H9 (cell line): ENCODE measurements at regions not wholly inside any gene's neighbourhood (a gene's known extent, or its start where the extent isn't known, plus 50 kb on each side); places are given as distances from the start of the nearest gene placed in this dataset.

Experiments used
- DNase-seq: peaks from one replicate; pipeline ENCODE4 v3.0.0-alpha.2; 2017
- H2AFZ ChIP-seq: one replicate; pipeline ENCODE4 v1.6.1; 2013; ENCODE audit warnings: mild to moderate bottlenecking, low read length, control low read depth, moderate library complexity
- H2AK5ac ChIP-seq: 2 replicates; pipeline ENCODE4 v1.6.1; 2013; ENCODE audit warnings: low read length, control low read depth, mixed read lengths; ENCODE audit not compliant: insufficient read length
- H2BK120ac ChIP-seq: one replicate; pipeline ENCODE4 v1.6.1; 2013; ENCODE audit warnings: low read depth, mild to moderate bottlenecking, low read length, control low read depth, inconsistent platforms; ENCODE audit not compliant: poor library complexity, severe bottlenecking
- H2BK12ac ChIP-seq: 2 replicates; pipeline ENCODE4 v1.6.1; 2013; ENCODE audit warnings: low read length, control low read depth, mixed read lengths, low read depth; ENCODE audit not compliant: insufficient read length
- H2BK15ac ChIP-seq: 2 replicates; pipeline ENCODE4 v1.6.1; 2013; ENCODE audit warnings: low read depth, low read length, control low read depth
- H2BK20ac ChIP-seq: one replicate; pipeline ENCODE4 v1.6.1; 2013; ENCODE audit warnings: low read depth, mild to moderate bottlenecking, low read length, control low read depth, inconsistent platforms; ENCODE audit not compliant: poor library complexity, severe bottlenecking
- H2BK5ac ChIP-seq: 2 replicates; pipeline ENCODE4 v1.6.1; 2013; ENCODE audit warnings: low read length, control low read depth, mixed read lengths; ENCODE audit not compliant: insufficient read length
- H3K14ac ChIP-seq: 2 replicates; pipeline ENCODE4 v1.6.1; 2013; ENCODE audit warnings: low read length, control low read depth; ENCODE audit not compliant: insufficient read depth
- H3K18ac ChIP-seq: 2 replicates; pipeline ENCODE4 v1.6.1; 2013; ENCODE audit warnings: low read depth, mild to moderate bottlenecking, mixed read lengths, low read length, control low read depth; ENCODE audit not compliant: insufficient read length
- H3K23ac ChIP-seq: 2 replicates; pipeline ENCODE4 v1.6.1; 2013; ENCODE audit warnings: low read length, control low read depth, mixed read lengths, low read depth; ENCODE audit not compliant: insufficient read length
- H3K23me2 ChIP-seq: 2 replicates; pipeline ENCODE4 v1.6.1; 2013; ENCODE audit warnings: low read depth, mild to moderate bottlenecking, mixed read lengths, low read length, control low read depth; ENCODE audit not compliant: insufficient read length, poor library complexity, severe bottlenecking
- H3K27ac ChIP-seq: 2 replicates; pipeline ENCODE4 v1.5.1; 2013; ENCODE audit warnings: low read length, control low read depth, mixed read lengths, low read depth; ENCODE audit not compliant: insufficient read length
- H3K27me3 ChIP-seq: 2 replicates; pipeline ENCODE4 v1.6.1; 2013; ENCODE audit warnings: low read length, control low read depth, inconsistent platforms; ENCODE audit not compliant: insufficient read depth
- H3K4ac ChIP-seq: 2 replicates; pipeline ENCODE4 v1.6.1; 2013; ENCODE audit warnings: low read depth, mild to moderate bottlenecking, control low read depth, inconsistent platforms, low read length, moderate library complexity
- H3K4me1 ChIP-seq: 2 replicates; pipeline ENCODE4 v1.6.1; 2013; ENCODE audit warnings: low read length, control low read depth, inconsistent platforms; ENCODE audit not compliant: insufficient read depth
- H3K4me2 ChIP-seq: 2 replicates; pipeline ENCODE4 v1.6.1; 2013; ENCODE audit warnings: low read length, control low read depth, mixed read lengths; ENCODE audit not compliant: insufficient read length, insufficient read depth
- H3K56ac ChIP-seq: 2 replicates; pipeline ENCODE4 v1.6.1; 2013; ENCODE audit warnings: low read depth, mild to moderate bottlenecking, mixed read lengths, low read length, control low read depth; ENCODE audit not compliant: insufficient read length
- H3K79me1 ChIP-seq: 2 replicates; pipeline ENCODE4 v1.6.1; 2013; ENCODE audit warnings: low read depth, mild to moderate bottlenecking, moderate library complexity, low read length, control low read depth, inconsistent platforms; ENCODE audit not compliant: insufficient read depth, poor library complexity, severe bottlenecking
- H3K79me2 ChIP-seq: 2 replicates; pipeline ENCODE4 v1.6.1; 2013; ENCODE audit warnings: low read length, control low read depth, inconsistent platforms; ENCODE audit not compliant: insufficient read depth
- H3K9ac ChIP-seq: 2 replicates; pipeline ENCODE4 v1.6.1; 2013; ENCODE audit warnings: low read length, control low read depth, mixed read lengths; ENCODE audit not compliant: insufficient read length; ENCODE audit errors: extremely low read depth
- H3K9me3 ChIP-seq: one replicate; pipeline ENCODE4 v1.6.1; 2013; ENCODE audit warnings: low read depth, low read length, inconsistent platforms; ENCODE audit not compliant: control insufficient read depth
- H3T11ph ChIP-seq: one replicate; pipeline ENCODE4 v1.6.1; 2013; ENCODE audit warnings: mild to moderate bottlenecking, low read length, control low read depth, inconsistent platforms
- H4K20me1 ChIP-seq: one replicate; pipeline ENCODE4 v1.6.1; 2013; ENCODE audit not compliant: control insufficient read depth, insufficient read length, insufficient read depth
- H4K5ac ChIP-seq: 2 replicates; pipeline ENCODE4 v1.6.1; 2013; ENCODE audit warnings: low read depth, mild to moderate bottlenecking, mixed read lengths, low read length, control low read depth; ENCODE audit not compliant: insufficient read length
- H4K8ac ChIP-seq: replicated peaks from 2 replicates; pipeline ENCODE4 v1.6.1; 2013; ENCODE audit warnings: low read length, control low read depth, mixed read lengths, low read depth; ENCODE audit not compliant: insufficient read length
- H4K91ac ChIP-seq: 2 replicates; pipeline ENCODE4 v1.6.1; 2013; ENCODE audit warnings: low read depth, mild to moderate bottlenecking, moderate library complexity, mixed read lengths, low read length, control low read depth; ENCODE audit not compliant: insufficient read length
- H3K27ac Mint-ChIP-seq, 3 experiments: 2 replicates in 2 of 3; 3 replicates in 1 of 3; pipeline ENCODE4 v1.8.0; 2020 to 2021; ENCODE audit warnings: mixed read lengths in 3 of 3, mild to moderate bottlenecking in 1 of 3, moderate library complexity in 1 of 3
- H3K27me3 Mint-ChIP-seq: 2 replicates; pipeline ENCODE4 v1.8.0; 2021; ENCODE audit warnings: low read depth, mild to moderate bottlenecking, moderate library complexity, mixed read lengths
- H3K36me3 Mint-ChIP-seq, 3 experiments: 2 replicates in 2 of 3; 3 replicates in 1 of 3; pipeline ENCODE4 v1.8.0; 2020 to 2021; ENCODE audit warnings: low read depth in 3 of 3, mixed read lengths in 3 of 3; ENCODE audit not compliant: insufficient read depth in 1 of 3
- H3K4me1 Mint-ChIP-seq, 2 experiments: 2 replicates each; pipeline ENCODE4 v1.8.0; 2020; ENCODE audit warnings: mixed read lengths in 2 of 2
- H3K4me3 Mint-ChIP-seq, 2 experiments: 2 replicates in 1 of 2; 3 replicates in 1 of 2; pipeline ENCODE4 v1.8.0; 2020 to 2021; ENCODE audit warnings: mild to moderate bottlenecking in 2 of 2, mixed read lengths in 2 of 2, moderate library complexity in 1 of 2
- H3K9me3 Mint-ChIP-seq, 2 experiments: 2 replicates in 1 of 2; 3 replicates in 1 of 2; pipeline ENCODE4 v1.8.0; 2020; ENCODE audit warnings: mild to moderate bottlenecking in 2 of 2, mixed read lengths in 2 of 2, moderate library complexity in 1 of 2
- CTCF ChIP-seq: fragments of 200-600 bp; sonication (generic); conservative IDR thresholded peaks from 3 replicates; pipeline ENCODE4 v1.8.0; 2021; ENCODE audit warnings: antibody characterized with exemption, mild to moderate bottlenecking
- WGBS: extraction: QIAGEN DNeasy Blood & Tissue Kit; methylation state at CpG from one replicate; pipeline ENCODE4 v1.1.7; 2013; ENCODE audit warnings: missing lambda C conversion rate, low lambda C conversion rate, mixed read lengths; ENCODE audit not compliant: insufficient read length; ENCODE audit errors: extremely low coverage; 5-methylcytosine and 5-hydroxymethylcytosine counted together

DNA sequence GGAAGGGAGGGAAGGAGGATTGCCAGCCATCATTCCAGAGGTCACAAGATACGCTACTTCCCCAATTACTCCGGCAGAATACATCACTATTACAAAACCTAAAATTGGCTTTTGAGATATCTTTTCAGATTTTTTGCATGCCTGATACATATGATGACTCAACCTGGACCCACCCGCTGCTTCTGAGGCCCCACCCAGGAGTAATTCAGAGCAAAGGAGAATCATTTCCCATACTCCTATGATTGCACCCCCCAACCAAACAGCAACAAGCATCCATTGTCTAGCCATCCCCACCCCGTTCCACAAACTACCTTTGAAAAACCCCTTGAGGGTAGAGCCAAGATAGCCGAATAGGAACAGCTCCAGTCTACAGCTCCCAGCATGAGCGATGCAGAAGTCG is 163.5 kb upstream of the GJE1 start:
- H3K27ac Mint-ChIP-seq: no peak overlapping the region
- Histone ChIP-seq H4K8ac (no peak overlapping the region), H3K4ac (no peak overlapping the region), H3K18ac (no peak overlapping the region), H4K20me1 (no peaks in the 10 kb centered on the region), H3K56ac (no peak overlapping the region), H2BK120ac (no peak overlapping the region), H3K79me1 (no peaks in the 10 kb centered on the region), H4K91ac (no peak overlapping the region), H3K9ac (no peak overlapping the region), H3K4me1 (no peaks in the 10 kb centered on the region; the same call in 1 of the 2 replicates), H2AK5ac (no peak overlapping the region), H3K9me3 (no peaks in the 10 kb centered on the region), H3K4me2 (no peak overlapping the region), H2BK12ac (no peak overlapping the region), H3K27ac (no peak overlapping the region), H3K27me3 (no peaks in the 10 kb centered on the region), H3T11ph (no peak overlapping the region), H2AFZ (no peak overlapping the region), H4K5ac (no peak overlapping the region), H2BK20ac (no peak overlapping the region), H3K79me2 (no peaks in the 10 kb centered on the region), H3K23ac (no peak overlapping the region), H2BK5ac (no peak overlapping the region), H3K23me2 (no peaks in the 10 kb centered on the region), H3K14ac (no peak overlapping the region), H2BK15ac (no peak overlapping the region)
- WGBS: no CpG with 5 or more reads among the region's 7 CpGs
- no peak for DNase-seq
- H3K27me3 Mint-ChIP-seq: no peaks in the 10 kb centered on the region
- H3K4me3 Mint-ChIP-seq: no peak overlapping the region
- H3K36me3 Mint-ChIP-seq: peaks cover 14 to 36% (median 15%) of the 10 kb centered on the region in 3 experiments
- peaks cover 42 to 43% of the 10 kb centered on the region in 2 experiments for H3K4me1 Mint-ChIP-seq
- H3K9me3 Mint-ChIP-seq: peaks cover 11 to 17% of the 10 kb centered on the region in 2 experiments; a peak in 4 of 5 replicates
- no peak for TF ChIP-seq CTCF
